PC-3 (cell line): ENCODE measurements at regions not wholly inside any gene's neighbourhood (a gene's known extent, or its start where the extent isn't known, plus 50 kb on each side); places are given as distances from the start of the nearest gene placed in this dataset.

Experiments used
- EZH2 ChIP-seq: fragments of 300-600 bp; sonication (generic); IDR thresholded peaks from one replicate; pipeline ENCODE4 v1.6.1; 2017; ENCODE audit warnings: antibody characterized with exemption, mild to moderate bottlenecking, low read length; ENCODE audit not compliant: unreplicated experiment
- EZH2phosphoT487 ChIP-seq: fragments of 300-600 bp; sonication (generic); IDR thresholded peaks from 2 replicates; pipeline ENCODE4 v1.6.1; 2018; ENCODE audit warnings: mild to moderate bottlenecking, antibody characterized with exemption, low read length, borderline replicate concordance
- TF ChIP-seq, protein P1 (sequence below): fragments of 300-600 bp; sonication (generic); conservative IDR thresholded peaks from 2 replicates; pipeline ENCODE4 v1.5.1; 2017; ENCODE audit warnings: antibody characterized with exemption, low read depth, mild to moderate bottlenecking, low read length

DNA sequence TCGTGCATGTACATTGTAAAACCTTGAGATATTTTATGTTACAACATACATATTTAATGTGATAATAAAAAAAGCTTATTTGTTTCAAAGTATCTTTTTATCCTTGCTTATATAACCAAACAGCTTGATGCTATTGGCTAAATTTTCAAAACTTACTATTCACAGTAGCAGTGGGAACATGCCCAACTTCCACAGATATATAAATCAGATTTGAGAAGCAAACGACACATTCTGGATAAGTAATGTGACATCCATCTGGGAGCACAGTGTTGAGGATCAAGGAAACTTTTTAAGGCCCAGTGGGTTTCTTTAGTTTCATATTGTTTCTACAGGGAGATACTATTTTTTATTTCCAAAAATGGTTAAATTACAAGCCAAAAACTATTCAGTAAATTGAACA is 350.7 kb downstream of the SEC23A start:
- TF ChIP-seq, protein P1, sequence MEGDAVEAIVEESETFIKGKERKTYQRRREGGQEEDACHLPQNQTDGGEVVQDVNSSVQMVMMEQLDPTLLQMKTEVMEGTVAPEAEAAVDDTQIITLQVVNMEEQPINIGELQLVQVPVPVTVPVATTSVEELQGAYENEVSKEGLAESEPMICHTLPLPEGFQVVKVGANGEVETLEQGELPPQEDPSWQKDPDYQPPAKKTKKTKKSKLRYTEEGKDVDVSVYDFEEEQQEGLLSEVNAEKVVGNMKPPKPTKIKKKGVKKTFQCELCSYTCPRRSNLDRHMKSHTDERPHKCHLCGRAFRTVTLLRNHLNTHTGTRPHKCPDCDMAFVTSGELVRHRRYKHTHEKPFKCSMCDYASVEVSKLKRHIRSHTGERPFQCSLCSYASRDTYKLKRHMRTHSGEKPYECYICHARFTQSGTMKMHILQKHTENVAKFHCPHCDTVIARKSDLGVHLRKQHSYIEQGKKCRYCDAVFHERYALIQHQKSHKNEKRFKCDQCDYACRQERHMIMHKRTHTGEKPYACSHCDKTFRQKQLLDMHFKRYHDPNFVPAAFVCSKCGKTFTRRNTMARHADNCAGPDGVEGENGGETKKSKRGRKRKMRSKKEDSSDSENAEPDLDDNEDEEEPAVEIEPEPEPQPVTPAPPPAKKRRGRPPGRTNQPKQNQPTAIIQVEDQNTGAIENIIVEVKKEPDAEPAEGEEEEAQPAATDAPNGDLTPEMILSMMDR = no peak
- TF ChIP-seq EZH2 (no peak), EZH2phosphoT487 (no peak)
